Adrenal gland (tissue), 5 donors: ENCODE measurements at regions not wholly inside any gene's neighbourhood (a gene's known extent, or its start where the extent isn't known, plus 50 kb on each side); places are given as distances from the start of the nearest gene placed in this dataset.

Source experiments
- POLR2A ChIP-seq, 2 donors: fragments of 450-650 bp; IDR thresholded peaks; one replicate each; pipeline ENCODE4 v1.6.1; 2017; ENCODE audit warnings: antibody characterized with exemption in 2 of 2, mild to moderate bottlenecking in 2 of 2, moderate library complexity in 1 of 2
- TF ChIP-seq, protein P1 (sequence below), 6 experiments: fragments of 450-650 bp in 4 of 6; fragments of 200-600 bp in 2 of 6; sonication (generic) in 1 of 6; IDR thresholded peaks; 1 replicate in 5 of 6; 2 replicates in 1 of 6; pipeline versions ENCODE4 v1.5.1 to v1.8.0; 2016 to 2021; ENCODE audit warnings: antibody characterized with exemption in 6 of 6, mild to moderate bottlenecking in 2 of 6, moderate library complexity in 1 of 6
- donor health status: DM: no; HTN: no; CAD: no.

DNA sequence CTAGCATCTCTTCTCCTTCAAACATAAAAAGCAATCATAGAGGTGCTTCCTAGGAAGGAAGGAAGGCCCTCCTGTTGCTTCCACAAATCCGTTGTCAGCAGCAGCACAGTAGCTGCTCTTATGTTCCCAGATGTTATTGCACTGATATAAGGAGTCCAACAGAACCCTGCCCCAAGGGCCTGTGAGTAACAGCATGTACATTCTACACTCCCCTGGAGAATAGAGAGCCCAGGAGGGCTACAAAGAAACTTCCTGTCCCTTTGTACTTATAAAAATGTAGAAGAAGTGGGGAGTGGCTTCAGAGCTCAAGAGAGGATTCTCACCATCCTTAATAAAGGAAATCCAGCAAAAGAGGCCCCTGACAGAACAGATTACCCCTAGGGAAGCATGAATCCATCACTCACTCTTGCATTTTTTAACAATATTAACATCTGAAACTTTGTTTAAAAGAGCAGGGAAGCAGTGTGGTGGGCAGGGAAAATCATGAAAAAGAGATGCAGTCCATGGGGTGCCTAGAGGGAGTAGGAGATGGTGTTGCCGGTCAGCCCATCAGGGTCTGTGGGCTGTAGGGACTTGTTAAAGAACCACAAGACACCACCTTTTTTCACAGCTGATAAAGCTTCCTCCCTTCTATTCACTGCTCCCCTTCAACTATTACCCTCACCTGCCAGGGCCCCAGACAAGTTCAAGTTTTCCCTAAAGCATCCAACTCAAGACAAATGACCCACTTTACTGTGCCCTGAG is 104.5 kb upstream of the ADGRF1 start:
- TF ChIP-seq POLR2A (IDR thresholded peaks at IDR 0.05), result no peak
- TF ChIP-seq, protein P1, sequence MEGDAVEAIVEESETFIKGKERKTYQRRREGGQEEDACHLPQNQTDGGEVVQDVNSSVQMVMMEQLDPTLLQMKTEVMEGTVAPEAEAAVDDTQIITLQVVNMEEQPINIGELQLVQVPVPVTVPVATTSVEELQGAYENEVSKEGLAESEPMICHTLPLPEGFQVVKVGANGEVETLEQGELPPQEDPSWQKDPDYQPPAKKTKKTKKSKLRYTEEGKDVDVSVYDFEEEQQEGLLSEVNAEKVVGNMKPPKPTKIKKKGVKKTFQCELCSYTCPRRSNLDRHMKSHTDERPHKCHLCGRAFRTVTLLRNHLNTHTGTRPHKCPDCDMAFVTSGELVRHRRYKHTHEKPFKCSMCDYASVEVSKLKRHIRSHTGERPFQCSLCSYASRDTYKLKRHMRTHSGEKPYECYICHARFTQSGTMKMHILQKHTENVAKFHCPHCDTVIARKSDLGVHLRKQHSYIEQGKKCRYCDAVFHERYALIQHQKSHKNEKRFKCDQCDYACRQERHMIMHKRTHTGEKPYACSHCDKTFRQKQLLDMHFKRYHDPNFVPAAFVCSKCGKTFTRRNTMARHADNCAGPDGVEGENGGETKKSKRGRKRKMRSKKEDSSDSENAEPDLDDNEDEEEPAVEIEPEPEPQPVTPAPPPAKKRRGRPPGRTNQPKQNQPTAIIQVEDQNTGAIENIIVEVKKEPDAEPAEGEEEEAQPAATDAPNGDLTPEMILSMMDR (IDR thresholded peaks at IDR 0.05), result no peak
